HG02970 (cell line): ENCODE measurements at regions not wholly inside any gene's neighbourhood (a gene's known extent, or its start where the extent isn't known, plus 50 kb on each side); places are given as distances from the start of the nearest gene placed in this dataset.
"Not testable (repeated sequence)": the region's sequence is repeated elsewhere in the genome, so short reads cannot be mapped to it uniquely, and the experiment has no call there.

ENCODE experiments used
- ATAC-seq: cut with Tn5 transposase; IDR thresholded peaks from one replicate; pipeline ENCODE4 v1.9.1; 2021; ENCODE audit warnings: mild to moderate bottlenecking, moderate library complexity, moderate number of reproducible peaks; ENCODE audit not compliant: unreplicated experiment, low FRiP score

GRCh38 chr4:18508786-18509185, 487.2 kb upstream of the LCORL start:
- no peak for ATAC-seq

- ATAC-seq, result no peak
Observed at GRCh38 chr4:18480928-18481327, 459.4 kb upstream of the LCORL start.

- ATAC-seq, result no peak
Observed at GRCh38 chr4:18480342-18480741, 458.8 kb upstream of the LCORL start.

- ATAC-seq, result no peak
Observed at GRCh38 chr4:18479825-18480224, 458.3 kb upstream of the LCORL start.

GRCh38 chr4:18463987-18464559, 442.5 kb upstream of the LCORL start:
- no peak for ATAC-seq

- no peak for ATAC-seq
Observed at GRCh38 chr4:18458465-18458864, 436.9 kb upstream of the LCORL start.

- ATAC-seq, result no peak
Observed at GRCh38 chr4:18454349-18454748, 432.8 kb upstream of the LCORL start.

GRCh38 chr4:18445110-18445509, 423.6 kb upstream of the LCORL start:
- ATAC-seq, result no peak

- ATAC-seq, result no peak
Observed at GRCh38 chr4:18444206-18444605, 422.7 kb upstream of the LCORL start.

GRCh38 chr4:18442957-18443356, 421.4 kb upstream of the LCORL start:
- ATAC-seq, result no peak

- ATAC-seq, result no peak
Observed at GRCh38 chr4:18441676-18442075, 420.1 kb upstream of the LCORL start.

GRCh38 chr4:18441203-18441590, 419.6 kb upstream of the LCORL start:
- ATAC-seq, result no peak

- no peak for ATAC-seq
Observed at GRCh38 chr4:18440527-18441202, 419.1 kb upstream of the LCORL start.

GRCh38 chr4:18439311-18439710, 417.8 kb upstream of the LCORL start:
- no peak for ATAC-seq

- no peak for ATAC-seq
Observed at GRCh38 chr4:18435781-18436180, 414.2 kb upstream of the LCORL start.

GRCh38 chr4:18422685-18423084, 401.1 kb upstream of the LCORL start:
- ATAC-seq, result no peak

GRCh38 chr4:18421519-18421918, 400.0 kb upstream of the LCORL start:
- no peak for ATAC-seq

GRCh38 chr4:18419780-18420179, 398.2 kb upstream of the LCORL start:
- ATAC-seq, result no peak

- ATAC-seq, result not testable (repeated sequence)
Observed at GRCh38 chr4:18418195-18418898, 396.8 kb upstream of the LCORL start.

- ATAC-seq, result not testable (repeated sequence)
Observed at GRCh38 chr4:18417651-18418050, 396.1 kb upstream of the LCORL start.

- ATAC-seq, result no peak
Observed at GRCh38 chr4:18406264-18406663, 384.7 kb upstream of the LCORL start.

- no peak for ATAC-seq
Observed at GRCh38 chr4:18405054-18405453, 383.5 kb upstream of the LCORL start.
